Middle frontal gyrus (tissue), 1 donor: ENCODE measurements at regions not wholly inside any gene's neighbourhood (a gene's known extent, or its start where the extent isn't known, plus 50 kb on each side); places are given as distances from the start of the nearest gene placed in this dataset.
"Not testable (repeated sequence)": the region's sequence is repeated elsewhere in the genome, so short reads cannot be mapped to it uniquely, and the experiment has no call there.

Experiments
- DNase-seq: peaks from one replicate; pipeline ENCODE4 v3.0.0-alpha.2; 2015; ENCODE audit warnings: low spot score; ENCODE audit errors: extremely low spot score

DNA sequence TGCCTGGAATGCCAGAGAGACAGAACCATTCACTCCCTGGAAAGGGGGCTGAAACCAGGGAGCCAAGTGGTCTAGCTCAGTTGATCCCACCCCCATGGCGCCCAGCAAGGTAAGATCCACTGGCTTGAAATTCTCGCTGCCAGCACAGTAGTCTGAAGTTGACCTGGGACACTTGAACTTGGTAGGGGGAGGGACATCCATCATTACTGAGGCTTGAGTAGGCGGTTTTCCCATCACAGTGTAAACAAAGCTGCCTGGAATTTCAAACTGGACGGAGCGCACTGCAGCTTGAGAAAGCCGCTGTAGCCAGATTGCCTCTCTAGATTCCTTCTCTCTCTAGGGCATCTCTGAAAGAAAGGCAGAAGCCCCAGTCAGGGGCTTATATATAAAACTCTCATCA, 310.7 kb upstream of the DPPA4 start:
- no peak for DNase-seq

DNA sequence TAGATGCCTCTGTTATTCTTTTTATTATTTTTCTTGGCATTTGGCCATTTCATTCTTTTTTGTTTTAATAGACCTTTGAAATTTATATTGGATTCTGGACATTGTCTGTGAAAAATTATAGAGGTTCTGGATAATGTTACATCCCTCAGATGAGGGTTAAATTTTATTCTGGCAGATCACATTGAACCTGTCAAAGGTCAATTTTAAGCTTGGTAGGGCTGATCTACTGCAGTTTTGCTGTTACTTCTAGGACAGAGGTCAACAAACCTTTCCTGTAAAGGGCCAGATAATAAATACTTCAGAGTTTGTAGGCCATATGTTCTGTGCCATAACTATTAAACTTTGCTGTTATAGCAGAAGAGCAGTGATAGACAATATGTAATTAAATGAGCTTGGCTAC, 318.9 kb upstream of the DPPA4 start:
- no peak for DNase-seq

DNA sequence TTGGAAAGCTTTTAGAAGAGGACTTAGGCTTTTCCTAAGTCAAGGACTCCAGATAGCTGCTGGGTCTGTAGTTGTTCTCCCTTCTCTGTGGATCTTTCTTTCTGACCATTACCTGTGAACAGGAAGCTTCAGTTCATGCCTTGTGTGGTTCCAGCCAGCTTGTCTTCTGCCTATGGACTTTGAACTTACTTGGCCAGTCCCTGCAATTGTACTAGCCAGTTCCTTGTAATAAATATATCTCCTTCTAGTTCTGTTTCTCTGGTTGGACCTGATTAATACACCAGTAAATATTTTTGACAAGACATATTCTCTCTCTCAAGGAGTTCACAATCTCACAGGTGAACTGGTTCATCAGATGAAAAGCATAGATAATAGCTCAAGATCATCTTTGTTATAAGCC, 341.3 kb upstream of the DPPA4 start:
- DNase-seq: no peak

DNA sequence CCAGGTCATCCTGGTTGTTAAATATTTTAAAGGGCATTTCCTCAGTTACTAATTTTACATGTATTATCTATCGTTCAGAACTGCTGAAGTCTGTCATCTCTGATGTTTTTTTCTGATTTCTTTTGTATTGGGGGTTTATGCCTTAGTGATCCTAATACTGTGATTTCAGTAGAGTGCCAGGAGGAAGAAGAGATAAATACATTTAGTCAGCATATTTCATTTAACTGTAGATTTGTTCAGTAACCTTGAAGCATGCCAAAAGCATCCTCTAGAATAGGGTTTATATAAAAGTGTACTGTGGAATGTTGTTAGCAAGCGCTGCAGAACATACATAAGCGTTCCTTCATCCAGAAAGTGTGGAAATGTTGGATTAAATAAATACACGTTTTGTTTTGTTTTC, 342.3 kb upstream of the DPPA4 start:
- DNase-seq: no peak

DNA sequence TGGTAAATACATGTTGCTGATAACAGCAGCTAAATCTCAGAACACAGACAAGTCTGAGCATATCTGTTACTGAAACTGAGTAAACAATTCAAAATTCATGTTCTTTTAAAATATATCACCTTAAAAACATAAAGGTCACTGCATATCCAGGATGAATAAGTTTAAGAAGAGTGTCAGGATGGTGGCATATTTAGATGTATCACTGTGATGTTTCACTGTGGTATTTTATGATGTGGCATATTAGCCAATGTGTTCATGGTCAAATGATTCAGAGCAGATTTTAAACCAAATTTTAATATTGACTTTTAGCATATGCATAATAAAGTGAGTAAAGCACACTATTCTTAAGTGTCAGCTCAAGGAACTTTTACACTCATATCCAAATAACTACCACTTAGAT, 346.4 kb upstream of the DPPA4 start:
- DNase-seq: no peak

DNA sequence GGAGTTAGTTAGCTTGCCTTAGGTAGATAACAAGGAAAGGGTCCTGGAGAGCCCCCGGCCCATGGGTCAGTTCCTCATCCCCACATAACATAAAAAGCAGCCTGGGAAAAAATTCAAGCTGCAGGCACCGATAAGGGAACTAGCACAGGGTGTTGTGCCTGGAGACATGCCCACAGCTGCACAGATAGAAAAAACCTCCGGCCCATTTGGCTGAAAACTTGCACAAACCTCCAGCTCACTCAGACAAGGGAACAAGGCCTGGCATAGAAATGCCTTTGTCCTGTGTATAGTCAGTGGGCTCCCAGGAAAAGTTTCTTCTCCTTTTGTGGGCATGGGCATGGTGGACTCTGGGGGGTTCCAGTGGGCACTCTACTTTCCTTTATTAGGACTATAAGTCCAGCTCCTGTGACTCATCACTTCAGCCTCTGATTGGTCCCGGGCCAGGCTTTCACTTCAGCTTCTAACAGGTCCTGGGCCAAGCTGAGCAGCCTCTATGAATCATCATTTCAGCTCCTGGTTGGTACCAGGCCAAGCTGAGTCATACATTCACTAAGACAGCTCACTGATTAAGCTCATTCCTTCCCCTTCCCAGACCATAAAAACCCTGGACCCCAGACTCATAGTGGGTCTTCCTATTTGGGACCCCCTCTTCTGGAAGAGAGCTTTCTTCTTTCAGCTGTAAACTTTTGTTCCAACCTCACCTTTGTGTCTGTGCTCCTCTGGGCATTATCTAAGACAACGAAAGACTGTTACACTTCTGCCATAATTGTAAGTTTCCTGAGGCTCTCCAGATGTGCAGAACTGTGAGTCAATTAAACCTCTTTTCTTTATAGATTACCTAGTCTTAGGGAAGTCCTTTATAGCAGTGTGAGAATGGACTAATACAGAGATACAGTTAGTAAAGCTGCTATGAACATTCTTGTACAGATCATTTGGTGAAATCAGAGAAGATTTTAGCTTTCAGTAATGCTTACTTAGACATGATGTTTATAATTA, 348.0 kb upstream of the DPPA4 start:
- DNase-seq: peak; percentile 20

DNA sequence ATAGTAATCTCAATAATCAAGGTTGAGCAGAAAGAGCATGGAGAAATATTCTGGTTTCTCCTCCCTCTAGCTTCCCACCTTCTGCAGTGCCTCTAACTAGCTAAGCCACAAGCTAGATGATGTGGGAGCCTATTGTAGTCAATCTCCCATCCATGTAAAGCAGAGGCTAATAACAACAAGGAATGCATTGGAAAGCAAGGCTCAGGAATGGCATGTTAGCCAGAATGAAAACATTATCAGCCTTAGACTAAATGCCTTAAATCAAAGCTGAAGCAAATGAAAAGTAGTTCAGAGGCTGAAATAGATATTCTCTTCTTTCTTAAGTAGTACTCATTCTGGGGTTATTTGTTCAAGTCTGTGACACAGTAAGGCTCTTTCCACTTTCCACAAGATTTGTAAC, 350.3 kb upstream of the DPPA4 start:
- DNase-seq: no peak

DNA sequence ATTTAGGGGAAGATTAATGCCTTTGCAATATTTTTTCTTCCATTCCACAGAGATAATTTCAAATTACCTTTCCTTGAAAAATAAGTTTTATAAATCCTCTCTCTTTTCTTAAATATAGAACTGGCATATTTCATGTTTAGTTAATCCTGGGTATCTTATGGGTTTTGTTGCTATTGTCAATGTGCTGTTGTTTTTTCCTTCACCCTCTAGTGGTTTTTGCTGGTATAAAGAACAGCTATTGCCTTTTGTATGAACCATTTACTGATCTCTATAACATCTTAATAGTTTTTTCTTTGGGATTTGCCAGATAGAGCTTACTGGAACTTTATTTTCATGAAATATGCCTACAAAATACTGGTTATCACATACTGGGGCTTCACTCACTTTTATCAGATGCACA, 359.6 kb upstream of the DPPA4 start:
- DNase-seq: no peak

DNA sequence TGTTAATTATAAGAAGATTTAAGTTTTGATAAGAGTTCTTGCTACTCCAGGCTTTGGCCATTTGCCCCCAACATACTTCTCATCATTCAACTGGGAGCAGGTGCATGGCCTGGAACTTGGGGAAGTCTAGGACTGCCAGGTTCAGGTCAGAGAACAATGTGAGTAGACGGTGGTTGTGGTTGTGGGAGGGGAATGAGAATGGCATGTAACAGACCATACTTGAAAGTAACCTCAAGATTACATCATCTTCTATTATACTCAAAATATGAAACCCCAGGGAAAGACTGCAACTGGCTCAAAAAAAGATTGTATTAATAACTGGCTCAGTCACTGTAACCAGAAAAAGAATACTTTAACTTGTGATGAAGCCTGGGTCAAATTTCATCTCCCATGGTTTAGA, 364.9 kb upstream of the DPPA4 start:
- no peak for DNase-seq

DNA sequence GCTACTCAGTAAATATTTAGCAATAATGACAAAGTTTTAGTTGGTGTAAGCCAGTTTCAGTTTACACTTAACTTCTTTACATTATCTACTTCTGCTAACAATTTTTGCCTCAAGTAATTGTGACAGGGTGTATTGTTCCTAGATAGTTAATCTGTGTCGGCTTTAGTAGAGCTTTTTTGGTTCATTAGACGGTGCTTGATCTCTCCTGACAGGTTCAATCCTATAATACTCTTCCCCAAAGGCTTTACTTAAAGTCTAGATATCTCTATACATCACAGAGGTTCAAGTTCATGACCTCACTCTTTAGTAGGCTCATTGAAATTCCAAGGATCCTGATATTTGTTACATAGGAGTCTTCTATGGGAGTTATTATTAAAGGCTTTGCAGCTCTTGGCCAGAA, 365.6 kb upstream of the DPPA4 start:
- no peak for DNase-seq

DNA sequence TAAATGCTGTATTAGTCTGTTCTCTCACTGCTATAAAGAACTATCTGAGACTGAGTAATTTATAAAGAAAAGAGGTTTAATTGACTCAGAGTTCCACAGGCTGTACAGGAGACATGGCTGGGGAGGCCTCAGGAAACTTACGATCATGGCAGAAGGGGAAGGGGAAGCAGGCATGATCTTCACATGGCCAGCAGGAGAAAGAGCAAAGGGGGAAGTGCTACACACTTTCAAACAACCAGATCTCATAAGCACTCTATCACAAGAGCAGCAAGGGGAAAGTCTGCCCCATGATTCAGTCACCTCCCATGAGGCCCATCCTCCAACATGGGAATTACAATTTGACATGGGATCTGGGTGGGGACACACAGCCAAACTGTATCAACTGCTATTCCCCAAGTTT, 367.8 kb upstream of the DPPA4 start:
- not testable (repeated sequence) for DNase-seq

DNA sequence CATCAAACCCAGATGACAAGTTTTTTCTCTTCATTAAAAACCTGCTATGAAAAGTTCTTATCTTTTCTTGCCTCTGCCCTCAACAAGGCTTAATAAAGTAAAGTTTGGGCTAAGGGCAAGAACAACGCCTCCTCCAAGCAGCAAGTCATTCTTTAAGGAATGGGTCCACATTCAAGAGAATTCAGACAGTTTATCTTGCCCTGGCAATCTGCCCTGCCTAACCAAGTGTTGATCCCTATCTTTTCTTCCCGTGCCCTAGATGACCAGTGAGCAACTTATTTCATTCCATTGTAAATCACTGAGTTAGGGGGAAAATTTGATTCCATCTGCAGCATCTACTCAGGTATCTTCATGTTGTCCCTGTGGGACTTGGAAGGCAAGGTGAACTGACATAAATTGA, 370.3 kb upstream of the DPPA4 start:
- DNase-seq: no peak

DNA sequence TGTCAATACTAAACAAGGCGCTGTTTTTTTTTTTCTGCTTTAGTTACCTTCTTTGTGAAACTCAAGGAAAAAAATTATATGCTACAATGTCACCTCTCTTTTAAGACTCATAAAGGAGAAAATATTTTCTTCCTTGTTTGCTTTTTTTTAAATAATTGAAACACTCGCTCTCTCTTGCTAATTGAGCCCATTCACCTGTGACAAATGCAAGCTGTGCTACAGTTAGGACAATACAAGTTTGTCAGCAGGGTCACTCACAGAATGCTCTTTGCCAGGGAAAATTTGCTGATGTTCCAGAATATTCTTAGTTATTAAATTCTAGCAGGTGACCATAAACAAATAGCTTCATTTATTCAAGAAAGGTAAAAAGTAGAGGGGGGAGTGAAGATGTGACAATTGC, 375.9 kb upstream of the DPPA4 start:
- DNase-seq: no peak

DNA sequence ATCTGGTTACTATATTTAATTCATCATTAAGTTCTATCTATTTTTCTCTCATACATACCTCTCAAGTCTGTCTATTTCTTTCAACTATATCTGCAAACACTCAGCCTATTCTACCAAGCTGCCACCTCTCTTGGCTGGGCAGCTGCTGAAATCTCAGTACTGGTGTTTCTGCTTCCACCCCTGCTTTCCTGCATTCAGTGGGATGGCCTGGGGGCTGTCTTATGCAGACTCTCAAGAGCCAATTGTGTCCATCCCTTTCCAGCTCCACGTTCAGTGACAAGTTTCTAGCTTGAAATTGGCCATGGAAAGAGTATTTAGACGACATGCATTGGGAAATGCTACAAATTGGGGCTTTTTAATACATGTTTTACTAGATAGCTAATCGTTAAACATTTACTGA, 378.4 kb upstream of the DPPA4 start:
- no peak for DNase-seq

DNA sequence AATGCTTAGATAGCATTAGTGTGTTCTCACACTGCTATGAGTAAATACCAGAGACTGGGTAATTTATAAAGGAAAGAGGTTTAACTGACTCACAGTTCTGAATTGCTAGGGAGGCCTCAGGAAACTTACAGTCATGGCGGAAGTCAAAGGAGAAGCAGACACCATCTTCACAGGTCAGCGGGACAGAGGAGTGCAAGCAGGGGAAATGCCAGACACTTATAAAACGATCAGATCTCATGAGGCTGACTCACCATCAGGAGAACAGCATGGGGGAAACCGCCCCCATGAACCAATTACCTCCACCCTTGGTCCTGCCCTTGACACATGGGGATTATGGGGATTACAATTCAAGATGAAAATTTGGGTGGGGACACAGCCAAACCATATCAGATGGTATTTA, 381.5 kb upstream of the DPPA4 start:
- DNase-seq: no peak

DNA sequence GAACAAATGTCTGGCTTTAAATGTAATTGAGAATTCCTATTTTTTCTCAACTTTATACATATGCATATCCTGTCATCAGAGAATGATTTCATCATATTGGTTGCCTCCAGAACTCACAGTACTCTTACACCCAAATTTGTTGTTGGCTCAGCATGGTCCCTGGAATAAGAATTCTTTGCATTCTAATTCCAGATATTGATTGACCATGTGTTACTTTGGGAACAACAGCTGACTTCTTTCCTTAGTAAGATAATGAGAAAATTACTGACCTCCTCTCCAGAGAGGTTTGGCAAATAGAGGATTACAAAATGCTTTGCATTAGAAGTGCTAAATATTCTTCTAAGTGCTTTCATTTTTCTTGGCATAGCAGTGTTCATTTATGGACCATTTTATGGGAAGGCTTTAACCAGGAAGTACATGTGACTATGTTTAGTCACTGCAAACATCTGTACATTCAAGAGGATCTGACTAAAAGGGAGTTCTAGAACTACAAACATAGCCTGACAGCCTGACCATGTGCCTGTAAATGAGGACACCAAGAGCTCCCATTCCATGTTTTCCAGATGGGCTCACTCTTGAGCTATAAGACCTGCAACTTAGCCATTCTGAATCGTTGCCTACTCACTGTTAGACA, 391.6 kb upstream of the DPPA4 start:
- DNase-seq: no peak

DNA sequence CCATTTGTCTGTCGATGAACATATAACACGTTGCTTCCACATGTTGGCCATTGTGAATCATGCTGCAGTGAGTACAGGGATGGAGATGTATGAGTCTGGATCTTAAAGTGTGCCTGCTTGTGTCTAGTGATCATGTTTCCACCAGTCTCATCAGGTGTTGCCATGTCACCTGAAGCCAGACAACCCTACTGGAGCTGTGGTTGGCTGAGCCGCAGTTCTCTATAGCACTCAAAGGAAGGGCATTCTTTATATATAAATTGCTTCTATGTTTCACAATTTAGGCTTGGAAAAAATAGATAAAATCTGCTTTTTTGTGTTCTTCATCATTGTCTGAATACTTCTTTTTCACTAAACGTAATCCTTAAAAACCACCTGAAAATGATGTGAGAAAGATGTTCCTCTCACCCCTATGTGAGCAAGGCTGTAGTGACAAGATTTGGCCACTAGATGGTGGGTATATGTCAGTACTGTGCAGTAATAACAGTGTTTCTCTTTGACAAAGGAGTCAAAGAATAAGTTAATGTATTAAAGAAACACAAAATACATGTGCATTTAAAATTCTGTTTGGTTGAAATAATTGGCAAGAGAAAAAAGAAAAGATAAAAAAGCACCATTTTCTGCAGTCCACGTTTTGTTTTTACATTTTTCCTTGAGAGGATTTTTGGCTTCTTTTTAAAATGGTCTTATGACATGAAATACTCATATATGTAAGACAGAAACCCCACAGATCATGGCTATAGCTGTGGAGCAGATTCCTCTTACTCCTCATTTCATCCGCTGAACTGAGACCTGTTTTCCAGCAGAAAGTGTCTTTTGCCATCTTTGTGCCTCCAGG, 394.5 kb upstream of the DPPA4 start:
- DNase-seq: peak; percentile 31

DNA sequence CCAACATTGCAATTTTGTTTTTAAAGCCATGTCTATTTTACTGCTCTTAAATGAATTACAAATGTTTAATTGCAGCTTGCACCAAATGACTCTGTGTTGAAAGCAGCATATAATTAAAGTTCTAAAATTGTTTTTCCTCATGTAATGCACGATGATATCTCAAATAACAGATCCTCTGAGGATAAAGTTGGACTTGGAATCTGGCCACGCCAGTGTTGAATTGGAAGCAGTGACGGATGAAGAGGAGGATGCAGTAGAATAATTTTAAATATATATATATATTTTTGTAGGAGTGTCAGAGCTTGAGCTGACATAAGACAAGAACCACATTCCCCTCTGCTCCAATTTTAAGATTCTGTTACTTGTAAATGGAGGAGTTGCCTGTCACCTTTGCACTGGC, 406.6 kb upstream of the DPPA4 start:
- no peak for DNase-seq

DNA sequence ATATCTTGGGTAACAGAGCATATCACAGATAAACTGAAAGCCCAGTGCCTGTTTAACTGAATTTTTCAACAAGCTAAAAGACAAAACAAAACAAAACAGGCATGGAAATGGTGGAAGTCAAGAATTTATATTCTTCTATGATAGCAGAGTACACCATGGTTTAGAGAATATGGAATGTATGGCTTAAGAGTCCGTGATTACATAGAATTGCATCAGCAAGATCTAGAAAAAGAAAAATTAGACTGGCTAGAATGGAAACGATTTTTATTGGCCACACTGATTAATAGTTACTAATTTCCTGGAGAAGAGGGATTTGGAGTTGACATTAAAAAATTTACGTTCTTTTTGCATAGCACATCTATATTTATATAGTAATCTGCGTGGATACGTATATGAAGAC, 435.2 kb upstream of the DPPA4 start:
- no peak for DNase-seq

DNA sequence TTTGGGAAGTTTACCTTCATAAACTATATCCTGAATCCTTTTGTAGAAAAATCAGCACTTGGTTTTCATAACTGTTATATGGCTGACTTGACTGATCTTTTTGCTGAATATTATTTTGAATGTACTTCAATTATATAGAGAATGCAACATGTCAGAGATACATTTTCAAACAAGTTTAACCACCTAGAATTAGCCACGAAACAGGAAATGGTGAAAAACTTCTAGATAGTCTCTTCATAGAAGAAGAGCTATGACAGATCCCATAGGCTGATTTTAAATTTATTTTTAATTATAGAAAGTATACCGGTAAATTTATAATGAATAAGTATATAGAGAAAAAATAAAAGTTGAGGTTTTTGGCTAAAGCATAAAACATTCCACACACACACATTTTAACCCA, 436.8 kb upstream of the DPPA4 start:
- no peak for DNase-seq

DNA sequence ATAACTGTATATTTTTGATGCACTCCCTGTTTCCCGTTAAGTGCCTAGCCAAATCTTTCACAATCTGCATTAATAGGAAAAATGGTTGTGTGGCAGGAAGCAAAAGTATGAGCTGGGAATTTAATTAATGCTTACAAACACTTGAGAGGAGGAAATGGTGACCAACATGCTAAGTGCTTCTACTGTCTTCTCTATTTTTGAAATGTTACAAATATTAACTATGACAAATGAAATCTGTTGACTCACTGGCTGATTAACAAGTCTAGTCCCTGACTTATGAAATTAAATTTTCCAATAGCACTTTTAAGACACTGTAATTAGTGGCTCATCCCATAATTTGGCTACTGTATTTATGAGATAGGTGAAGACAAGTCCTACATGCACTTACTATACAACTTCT, 446.9 kb upstream of the DPPA4 start:
- DNase-seq: no peak
